ENCODE measurements at regions not wholly inside any gene's neighbourhood (a gene's known extent, or its start where the extent isn't known, plus 50 kb on each side); places are given as distances from the start of the nearest gene placed in this dataset.

GRCh38 chr5:162657076-162657475, 589.5 kb downstream of the GABRG2 start:
- Histone ChIP-seq H2AFZ (ENCODE audit: low read depth, low read length) (no peak overlapping the region), H3K9me1 (replicated peaks; ENCODE audit: control insufficient read depth, extremely low read depth, insufficient read depth, low read length) (no peaks in the 10 kb centered on the region), H3K79me2 (ENCODE audit: control insufficient read depth, insufficient read depth, low read length) (no peaks in the 10 kb centered on the region), H4K20me1 (replicated peaks; ENCODE audit: control insufficient read depth, extremely low read depth, insufficient read depth, low read length) (no peaks in the 10 kb centered on the region), H3K4me3 (replicated peaks in 1 of 3; ENCODE audit: insufficient read depth in 1 of 3, low read depth in 1 of 3, low read length in 3 of 3) (no peak overlapping the region), H3K36me3 (ENCODE audit: control insufficient read depth in 2 of 2, extremely low read depth in 1 of 2, insufficient read depth in 2 of 2, low read length in 2 of 2) (no peaks in the 10 kb centered on the region), H3K9ac (replicated peaks; ENCODE audit: extremely low read depth, insufficient read depth, low read length) (no peak overlapping the region), H3K4me2 (ENCODE audit: insufficient read depth, low read length) (no peak overlapping the region), H3K27ac (ENCODE audit: insufficient read depth, low read depth, low read length) (no peak overlapping the region), H3K4me1 (ENCODE audit: control insufficient read depth, extremely low read depth, insufficient read depth, low read length) (no peaks in the 10 kb centered on the region), H3K27me3 (ENCODE audit: control insufficient read depth in 2 of 2, insufficient read depth in 2 of 2, low read length in 2 of 2) (no peaks in the 10 kb centered on the region), H3K9me3 (replicated peaks; ENCODE audit: control insufficient read depth, insufficient read depth, low read length) (no peaks in the 10 kb centered on the region)
- intact Hi-C loops (cut with micrococcal nuclease) (no loop called here), dilution Hi-C loops (cut with MboI; ENCODE audit: extremely low pct_ligation_motif_present, low sequenced_read_pairs) (no loop called here)
- CTCF ChIA-PET, result no interaction called here
- POLR2A ChIA-PET, result no interaction called here
- no peak for TF ChIP-seq JUN (IDR thresholded peaks at IDR 0.05; ENCODE audit: borderline replicate concordance, insufficient read depth, insufficient read length, low read depth)
- TF ChIP-seq MAX (IDR thresholded peaks at IDR 0.05; ENCODE audit: insufficient read depth, insufficient read length), result no peak
- TF ChIP-seq MYC (IDR thresholded peaks at IDR 0.05; ENCODE audit: low read depth, low read length), result no peak
- no peak for TF ChIP-seq POLR2AphosphoS5 (IDR thresholded peaks at IDR 0.05; ENCODE audit: insufficient read depth, low read depth, low read length)
- no peak for TF ChIP-seq GATA2 (IDR thresholded peaks at IDR 0.05; ENCODE audit: insufficient read depth, insufficient read length, low read depth, low read length)
- TF ChIP-seq EZH2 (IDR thresholded peaks at IDR 0.05; ENCODE audit: borderline replicate concordance, low read depth, low read length, severe bottlenecking), result no peak
- TF ChIP-seq CTCF (IDR thresholded peaks at IDR 0.05; ENCODE audit: extremely low read depth in 1 of 2, insufficient read depth in 1 of 2, low read depth in 1 of 2, low read length in 2 of 2), result no peak
- TF ChIP-seq POLR2A (IDR thresholded peaks at IDR 0.05; ENCODE audit: low read depth, low read length), result no peak
- TF ChIP-seq FOS (IDR thresholded peaks at IDR 0.05; ENCODE audit: borderline replicate concordance, insufficient read depth, low read length), result no peak
- no TSS peak for BruUV-seq (replicated peaks)
- DNase-seq (ENCODE audit: low read depth, low spot score), result no peak
- no peak for FAIRE-seq

Data from endothelial cell of umbilical vein (primary cell).